Naive B cell (primary cell): ENCODE measurements at regions not wholly inside any gene's neighbourhood (a gene's known extent, or its start where the extent isn't known, plus 50 kb on each side); places are given as distances from the start of the nearest gene placed in this dataset.
A peak's percentile ranks its signal among the peaks of the same experiment; 100 is the strongest.

Source experiments
- ATAC-seq, 2 donors: fragments of 150-1000 bp; cut with Tn5 transposase; 2 replicates each; pipeline ENCODE4 v1.10.0; 2021; ENCODE audit warnings: low read depth in 2 of 2, mild to moderate bottlenecking in 2 of 2, moderate library complexity in 2 of 2
- DNase-seq: peaks from one replicate; pipeline ENCODE4 v3.0.0; 2022
- H3K27ac Mint-ChIP-seq, 6 donors: one replicate each; pipeline ENCODE4 v1.8.0; 2020 to 2022; ENCODE audit warnings: mild to moderate bottlenecking in 6 of 6, mixed read lengths in 6 of 6, moderate library complexity in 5 of 6, inconsistent platforms in 2 of 6
- H3K27me3 Mint-ChIP-seq, 3 donors: one replicate each; pipeline ENCODE4 v1.8.0; 2021 to 2022; ENCODE audit warnings: mixed read lengths in 3 of 3, mild to moderate bottlenecking in 1 of 3
- H3K36me3 Mint-ChIP-seq, 2 donors: one replicate each; pipeline ENCODE4 v1.8.0; 2020 to 2022; ENCODE audit warnings: mixed read lengths in 2 of 2, inconsistent platforms in 1 of 2, mild to moderate bottlenecking in 1 of 2
- H3K4me1 Mint-ChIP-seq, 3 donors: one replicate each; pipeline ENCODE4 v1.8.0; 2020 to 2022; ENCODE audit warnings: mixed read lengths in 3 of 3, inconsistent platforms in 1 of 3, mild to moderate bottlenecking in 1 of 3, moderate library complexity in 1 of 3
- H3K4me3 Mint-ChIP-seq, 8 donors: one replicate each; pipeline ENCODE4 v1.8.0; 2020 to 2022; ENCODE audit warnings: mild to moderate bottlenecking in 8 of 8, mixed read lengths in 8 of 8, moderate library complexity in 8 of 8, inconsistent platforms in 2 of 8
- H3K9me3 Mint-ChIP-seq, 7 donors: one replicate each; pipeline ENCODE4 v1.8.0; 2020 to 2022; ENCODE audit warnings: mixed read lengths in 7 of 7, mild to moderate bottlenecking in 5 of 7, inconsistent platforms in 2 of 7, moderate library complexity in 1 of 7

DNA sequence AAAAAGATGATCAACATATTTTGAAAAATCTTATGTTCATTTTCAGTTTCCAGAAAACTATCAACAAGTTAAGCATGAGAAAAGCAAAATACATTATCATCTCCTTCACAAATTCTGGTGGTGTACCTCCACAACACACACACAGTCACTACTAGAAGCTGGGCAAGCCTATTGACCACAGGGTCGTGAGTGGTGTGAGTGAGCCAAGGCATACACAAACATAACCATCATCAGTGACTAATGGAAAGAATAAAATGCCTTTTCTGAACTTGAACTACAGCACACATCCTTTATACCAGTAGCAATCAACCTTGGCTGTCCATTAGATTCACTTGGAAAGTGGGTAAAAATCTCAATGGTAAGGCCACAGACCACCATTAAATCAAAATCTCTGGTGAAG is 180.2 kb downstream of the FAM47B start:
- Mint-ChIP-seq H3K4me3 (no peak overlapping the region), H3K36me3 (no peaks in the 10 kb centered on the region), H3K27me3 (no peaks in the 10 kb centered on the region), H3K9me3 (peaks cover 0 to 3% (median 0%) of the 10 kb centered on the region in 7 donors), H3K4me1 (no peaks in the 10 kb centered on the region), H3K27ac (no peak overlapping the region)
- ATAC-seq (no peak), DNase-seq (no peak)

DNA sequence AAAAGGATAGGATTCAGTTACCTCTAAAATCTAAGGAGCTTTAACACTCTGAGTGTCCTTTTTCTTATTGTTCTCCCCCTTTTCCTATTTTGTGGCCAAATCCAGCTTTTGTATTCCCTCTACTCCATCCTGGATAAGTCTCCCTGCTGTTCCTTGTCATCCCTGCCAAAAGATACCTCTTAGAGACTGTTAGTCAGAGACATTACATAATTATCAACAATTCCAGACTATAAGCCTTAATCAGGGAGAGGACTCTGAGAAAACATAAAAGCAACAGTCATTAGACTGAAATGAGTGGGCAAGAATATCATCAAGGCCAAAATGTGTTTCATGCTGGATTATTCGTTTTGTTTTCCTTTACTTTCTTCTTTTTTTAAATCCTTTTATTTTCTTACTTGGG is 206.9 kb downstream of the FAM47B start:
- Mint-ChIP-seq H3K27ac (no peak overlapping the region), H3K4me3 (no peak overlapping the region), H3K27me3 (no peaks in the 10 kb centered on the region), H3K4me1 (no peaks in the 10 kb centered on the region), H3K36me3 (no peaks in the 10 kb centered on the region), H3K9me3 (peaks cover 0 to 12% (median 0%) of the 10 kb centered on the region in 7 donors)
- DNase-seq, result no peak
- ATAC-seq, result no peak

DNA sequence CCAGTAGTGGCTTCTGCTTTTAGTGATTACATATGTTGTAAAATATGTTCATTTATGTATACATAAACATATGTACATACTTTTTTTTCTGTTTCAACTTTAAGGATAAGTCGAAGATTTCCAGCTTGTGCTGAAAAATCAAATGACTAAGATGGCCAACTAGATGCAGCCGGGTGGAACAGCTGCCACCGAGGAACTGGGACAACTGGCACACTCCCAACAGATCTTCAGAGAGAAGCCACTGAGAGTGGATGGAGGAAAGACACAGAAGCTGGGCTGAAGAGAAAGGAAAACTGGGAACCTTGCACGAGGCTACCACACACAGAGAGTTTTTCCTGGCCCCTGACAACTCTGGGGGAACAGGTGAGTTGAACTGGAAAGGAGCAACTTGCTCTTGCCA is 207.5 kb downstream of the FAM47B start:
- DNase-seq, result no peak
- no peaks in the 10 kb centered on the region for H3K27me3 Mint-ChIP-seq
- no peaks in the 10 kb centered on the region for H3K4me1 Mint-ChIP-seq
- peaks cover 0 to 10% (median 0%) of the 10 kb centered on the region in 7 donors for H3K9me3 Mint-ChIP-seq
- H3K27ac Mint-ChIP-seq, result peak overlapping the region in 1 of 6 donors; percentile 39
- no peak overlapping the region for H3K4me3 Mint-ChIP-seq
- no peaks in the 10 kb centered on the region for H3K36me3 Mint-ChIP-seq
- no peak for ATAC-seq

DNA sequence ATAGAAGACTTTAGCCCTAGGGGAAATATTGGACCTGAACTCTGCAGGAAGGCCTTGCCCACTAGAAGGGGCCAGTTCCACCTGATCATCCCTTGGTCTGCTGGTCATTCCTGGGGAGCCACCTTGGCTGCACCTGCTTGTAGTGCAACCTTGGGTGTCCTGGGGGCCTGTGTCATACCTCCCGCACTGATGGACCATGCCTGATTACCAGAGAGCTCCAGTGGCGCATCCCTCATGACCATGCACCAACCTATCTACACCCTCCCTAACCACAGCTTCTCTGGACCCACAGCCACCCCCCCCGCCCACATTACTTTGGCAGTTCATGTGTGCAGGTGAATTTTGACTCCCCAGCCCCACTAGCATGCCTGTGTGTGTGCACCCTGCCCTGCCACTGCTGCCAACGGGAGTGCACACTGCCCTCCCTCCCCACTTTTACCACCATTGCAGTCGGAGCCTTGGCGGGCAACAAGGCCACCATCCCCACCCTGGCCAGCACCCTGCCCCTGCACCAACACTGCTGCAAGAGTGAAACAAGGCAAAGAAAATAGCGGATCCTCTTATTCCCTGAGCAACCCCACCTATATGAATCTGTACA is 208.1 kb downstream of the FAM47B start:
- H3K4me1 Mint-ChIP-seq, result no peaks in the 10 kb centered on the region
- H3K4me3 Mint-ChIP-seq, result no peak overlapping the region
- no peak for DNase-seq
- no peaks in the 10 kb centered on the region for H3K27me3 Mint-ChIP-seq
- no peak overlapping the region for H3K27ac Mint-ChIP-seq
- peaks cover 0 to 10% (median 0%) of the 10 kb centered on the region in 7 donors for H3K9me3 Mint-ChIP-seq
- ATAC-seq, result no peak
- no peaks in the 10 kb centered on the region for H3K36me3 Mint-ChIP-seq

DNA sequence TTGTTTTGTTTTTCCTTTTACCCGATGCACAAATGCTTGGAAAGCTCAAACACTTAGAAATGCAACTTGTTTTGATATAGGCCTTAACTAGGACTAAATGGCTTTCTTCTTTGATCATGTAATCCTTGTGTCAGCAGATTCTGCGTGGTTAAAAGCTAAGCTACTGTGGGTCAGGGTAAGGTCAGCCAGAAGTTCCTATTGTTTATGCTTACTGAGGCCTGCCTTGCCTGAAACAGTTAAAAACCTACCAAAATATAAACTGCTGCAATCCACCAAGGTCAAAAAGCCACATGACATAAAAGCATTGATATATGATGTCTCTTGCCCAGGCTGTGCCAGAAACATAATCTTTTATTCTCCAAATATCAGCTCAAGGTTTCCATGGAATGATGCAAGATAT is 223.4 kb downstream of the FAM47B start:
- no peak overlapping the region for H3K4me3 Mint-ChIP-seq
- H3K27ac Mint-ChIP-seq, result no peak overlapping the region
- peaks cover 0 to 8% (median 1%) of the 10 kb centered on the region in 7 donors for H3K9me3 Mint-ChIP-seq
- DNase-seq (no peak), ATAC-seq (no peak)
- H3K36me3 Mint-ChIP-seq, result no peaks in the 10 kb centered on the region
- H3K27me3 Mint-ChIP-seq, result no peaks in the 10 kb centered on the region
- no peaks in the 10 kb centered on the region for H3K4me1 Mint-ChIP-seq
